ENCODE measurements at regions not wholly inside any gene's neighbourhood (a gene's known extent, or its start where the extent isn't known, plus 50 kb on each side); places are given as distances from the start of the nearest gene placed in this dataset.

- in situ Hi-C loops (cut with MboI): no loop called here
- H3K27me3 ChIP-seq (ENCODE audit: control insufficient read depth in 2 of 2, insufficient read depth in 2 of 2, low read length in 2 of 2): no peaks in the 10 kb centered on the region
- no peaks in the 10 kb centered on the region for H3K9me1 ChIP-seq (ENCODE audit: control insufficient read depth, insufficient read depth, low read length)
- WGBS (ENCODE audit: insufficient coverage, low coverage, missing lambda C conversion rate): 0% methylated on average over 2 of the region's 2 CpGs
- CTCF ChIA-PET (ENCODE audit: low intra/inter-chr PET ratio): no interaction called here
- BruUV-seq (replicated peaks): no TSS peak
- intact Hi-C loops (cut with micrococcal nuclease): no loop called here
- H3K9me3 ChIP-seq (replicated peaks; ENCODE audit: control insufficient read depth, insufficient read depth, low read depth, low read length): no peaks in the 10 kb centered on the region
- TF ChIP-seq RFX5 (IDR thresholded peaks at IDR 0.05; ENCODE audit: low read depth, low read length): no peak
- no peak for TF ChIP-seq SIRT6 (IDR thresholded peaks at IDR 0.05; ENCODE audit: low read depth, low read length)
- no peak for TF ChIP-seq GTF2A2 (tag; IDR thresholded peaks at IDR 0.05)
- TF ChIP-seq, protein P1, sequence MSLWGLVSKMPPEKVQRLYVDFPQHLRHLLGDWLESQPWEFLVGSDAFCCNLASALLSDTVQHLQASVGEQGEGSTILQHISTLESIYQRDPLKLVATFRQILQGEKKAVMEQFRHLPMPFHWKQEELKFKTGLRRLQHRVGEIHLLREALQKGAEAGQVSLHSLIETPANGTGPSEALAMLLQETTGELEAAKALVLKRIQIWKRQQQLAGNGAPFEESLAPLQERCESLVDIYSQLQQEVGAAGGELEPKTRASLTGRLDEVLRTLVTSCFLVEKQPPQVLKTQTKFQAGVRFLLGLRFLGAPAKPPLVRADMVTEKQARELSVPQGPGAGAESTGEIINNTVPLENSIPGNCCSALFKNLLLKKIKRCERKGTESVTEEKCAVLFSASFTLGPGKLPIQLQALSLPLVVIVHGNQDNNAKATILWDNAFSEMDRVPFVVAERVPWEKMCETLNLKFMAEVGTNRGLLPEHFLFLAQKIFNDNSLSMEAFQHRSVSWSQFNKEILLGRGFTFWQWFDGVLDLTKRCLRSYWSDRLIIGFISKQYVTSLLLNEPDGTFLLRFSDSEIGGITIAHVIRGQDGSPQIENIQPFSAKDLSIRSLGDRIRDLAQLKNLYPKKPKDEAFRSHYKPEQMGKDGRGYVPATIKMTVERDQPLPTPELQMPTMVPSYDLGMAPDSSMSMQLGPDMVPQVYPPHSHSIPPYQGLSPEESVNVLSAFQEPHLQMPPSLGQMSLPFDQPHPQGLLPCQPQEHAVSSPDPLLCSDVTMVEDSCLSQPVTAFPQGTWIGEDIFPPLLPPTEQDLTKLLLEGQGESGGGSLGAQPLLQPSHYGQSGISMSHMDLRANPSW (CRISPR knock-in tag; IDR thresholded peaks at IDR 0.05): no peak
- no peak for TF ChIP-seq BACH1 (tag; IDR thresholded peaks at IDR 0.05)
- TF ChIP-seq MBD2 (IDR thresholded peaks at IDR 0.05; ENCODE audit: borderline replicate concordance, low read depth): no peak
- no peak for TF ChIP-seq ZNF121 (CRISPR knock-in tag; conservative IDR thresholded peaks at IDR 0.05)
- TF ChIP-seq, protein P2, sequence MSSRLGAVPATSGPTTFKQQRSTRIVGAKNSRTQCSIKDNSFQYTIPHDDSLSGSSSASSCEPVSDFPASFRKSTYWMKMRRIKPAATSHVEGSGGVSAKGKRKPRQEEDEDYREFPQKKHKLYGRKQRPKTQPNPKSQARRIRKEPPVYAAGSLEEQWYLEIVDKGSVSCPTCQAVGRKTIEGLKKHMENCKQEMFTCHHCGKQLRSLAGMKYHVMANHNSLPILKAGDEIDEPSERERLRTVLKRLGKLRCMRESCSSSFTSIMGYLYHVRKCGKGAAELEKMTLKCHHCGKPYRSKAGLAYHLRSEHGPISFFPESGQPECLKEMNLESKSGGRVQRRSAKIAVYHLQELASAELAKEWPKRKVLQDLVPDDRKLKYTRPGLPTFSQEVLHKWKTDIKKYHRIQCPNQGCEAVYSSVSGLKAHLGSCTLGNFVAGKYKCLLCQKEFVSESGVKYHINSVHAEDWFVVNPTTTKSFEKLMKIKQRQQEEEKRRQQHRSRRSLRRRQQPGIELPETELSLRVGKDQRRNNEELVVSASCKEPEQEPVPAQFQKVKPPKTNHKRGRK (tag; IDR thresholded peaks at IDR 0.05): no peak
- TF ChIP-seq GABPA (tag; conservative IDR thresholded peaks at IDR 0.05; ENCODE audit: low read depth): no peak
- no peak for TF ChIP-seq VEZF1 (CRISPR knock-in tag; IDR thresholded peaks at IDR 0.05)
- TF ChIP-seq HDAC1 (IDR thresholded peaks at IDR 0.05): no peak
- TF ChIP-seq, protein P3, sequence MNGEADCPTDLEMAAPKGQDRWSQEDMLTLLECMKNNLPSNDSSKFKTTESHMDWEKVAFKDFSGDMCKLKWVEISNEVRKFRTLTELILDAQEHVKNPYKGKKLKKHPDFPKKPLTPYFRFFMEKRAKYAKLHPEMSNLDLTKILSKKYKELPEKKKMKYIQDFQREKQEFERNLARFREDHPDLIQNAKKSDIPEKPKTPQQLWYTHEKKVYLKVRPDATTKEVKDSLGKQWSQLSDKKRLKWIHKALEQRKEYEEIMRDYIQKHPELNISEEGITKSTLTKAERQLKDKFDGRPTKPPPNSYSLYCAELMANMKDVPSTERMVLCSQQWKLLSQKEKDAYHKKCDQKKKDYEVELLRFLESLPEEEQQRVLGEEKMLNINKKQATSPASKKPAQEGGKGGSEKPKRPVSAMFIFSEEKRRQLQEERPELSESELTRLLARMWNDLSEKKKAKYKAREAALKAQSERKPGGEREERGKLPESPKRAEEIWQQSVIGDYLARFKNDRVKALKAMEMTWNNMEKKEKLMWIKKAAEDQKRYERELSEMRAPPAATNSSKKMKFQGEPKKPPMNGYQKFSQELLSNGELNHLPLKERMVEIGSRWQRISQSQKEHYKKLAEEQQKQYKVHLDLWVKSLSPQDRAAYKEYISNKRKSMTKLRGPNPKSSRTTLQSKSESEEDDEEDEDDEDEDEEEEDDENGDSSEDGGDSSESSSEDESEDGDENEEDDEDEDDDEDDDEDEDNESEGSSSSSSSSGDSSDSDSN (IDR thresholded peaks at IDR 0.05; ENCODE audit: borderline replicate concordance in 1 of 2, low read depth in 2 of 2, low read length in 2 of 2): no peak
- DNase-seq (ENCODE audit: extremely low read depth in 1 of 4, low spot score in 3 of 4) (no peak), ATAC-seq (no peak), FAIRE-seq (no peak)
- H3K4me2 ChIP-seq (ENCODE audit: insufficient read depth, low read length): no peak overlapping the region
- no peak overlapping the region for H3K27ac ChIP-seq (ENCODE audit: extremely low read depth, low read depth, low read length)
- no peak overlapping the region for H2AFZ ChIP-seq (ENCODE audit: low read depth, low read length)
- H4K20me1 ChIP-seq (replicated peaks; ENCODE audit: control insufficient read depth, insufficient read depth, low read length): no peaks in the 10 kb centered on the region
- POLR2A ChIA-PET: no interaction called here
- no peaks in the 10 kb centered on the region for H3K36me3 ChIP-seq (ENCODE audit: control insufficient read depth, insufficient read depth, low read length)
- no peak overlapping the region for H3K4me3 ChIP-seq
- no peak overlapping the region for H3K9ac ChIP-seq (ENCODE audit: insufficient read depth in 1 of 2, low read depth in 2 of 2, low read length in 2 of 2)
- no peaks in the 10 kb centered on the region for H3K4me1 ChIP-seq (replicated peaks in 1 of 2; ENCODE audit: control insufficient read depth in 2 of 2, insufficient read depth in 2 of 2, low read length in 2 of 2)
- H3K79me2 ChIP-seq (ENCODE audit: control insufficient read depth, insufficient read depth, low read length): no peaks in the 10 kb centered on the region
Observed at GRCh38 chr12:98354520-98355035, 160.8 kb upstream of the TMPO start.

Data from K562 (cell line).